Neural crest cell (in vitro differentiated cells): ENCODE measurements at regions not wholly inside any gene's neighbourhood (a gene's known extent, or its start where the extent isn't known, plus 50 kb on each side); places are given as distances from the start of the nearest gene placed in this dataset.
A peak's percentile ranks its signal among the peaks of the same experiment; 100 is the strongest.
"Not testable (repeated sequence)": the region's sequence is repeated elsewhere in the genome, so short reads cannot be mapped to it uniquely, and the experiment has no call there.

Source experiments
- DNase-seq: peaks from one replicate; pipeline ENCODE4 v3.0.0; 2021; ENCODE audit warnings: low read depth, mixed read lengths, low spot score
- H3K27ac Mint-ChIP-seq: one replicate; pipeline ENCODE4 v1.8.0; 2021; ENCODE audit warnings: mild to moderate bottlenecking, mixed read lengths; ENCODE audit not compliant: unreplicated experiment
- H3K27me3 Mint-ChIP-seq: 2 replicates; pipeline ENCODE4 v1.8.0; 2021; ENCODE audit warnings: low read depth, mild to moderate bottlenecking, mixed read lengths
- H3K36me3 Mint-ChIP-seq: 2 replicates; pipeline ENCODE4 v1.8.0; 2021; ENCODE audit warnings: low read depth, mild to moderate bottlenecking, mixed read lengths
- H3K4me1 Mint-ChIP-seq: 2 replicates; pipeline ENCODE4 v1.8.0; 2021; ENCODE audit warnings: mixed read lengths
- H3K4me3 Mint-ChIP-seq: one replicate; pipeline ENCODE4 v1.8.0; 2021; ENCODE audit warnings: mild to moderate bottlenecking, mixed read lengths
- H3K9me3 Mint-ChIP-seq: 2 replicates; pipeline ENCODE4 v1.8.0; 2021; ENCODE audit warnings: mixed read lengths
- TF ChIP-seq, protein P1 (sequence below): fragments of 200-600 bp; sonication (generic); conservative IDR thresholded peaks from 2 replicates; pipeline ENCODE4 v1.5.0; 2021; ENCODE audit warnings: antibody characterized with exemption, mild to moderate bottlenecking

DNA sequence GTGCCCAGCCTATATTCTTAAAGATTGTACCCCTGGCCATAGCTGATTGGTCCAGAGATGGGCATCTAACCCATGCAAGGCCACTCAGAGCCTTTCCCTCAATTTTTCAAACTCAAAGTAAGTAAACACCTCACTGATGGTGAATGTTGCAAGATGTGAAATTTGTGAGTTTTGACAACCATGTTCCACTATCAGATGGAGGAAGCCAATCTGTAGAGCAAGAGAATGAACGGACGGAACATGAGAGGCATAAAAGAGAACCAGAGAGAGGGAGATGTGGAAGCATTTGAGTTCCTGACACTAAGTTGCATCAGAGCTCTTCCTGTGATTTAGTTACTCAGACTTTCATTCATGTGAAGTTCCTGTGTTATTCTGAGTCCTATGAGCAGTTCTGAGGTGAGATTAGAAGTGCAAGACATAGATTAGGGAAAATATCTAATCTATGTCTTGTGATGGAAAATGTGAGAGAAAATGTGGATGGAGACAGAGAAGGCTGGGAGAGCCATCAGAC is 73.3 kb downstream of the PRSS23 start:
- no peaks in the 10 kb centered on the region for H3K9me3 Mint-ChIP-seq
- no peaks in the 10 kb centered on the region for H3K27me3 Mint-ChIP-seq
- H3K4me3 Mint-ChIP-seq: no peak overlapping the region
- no peak for DNase-seq
- peak overlapping the region; percentile 8 for H3K27ac Mint-ChIP-seq
- H3K4me1 Mint-ChIP-seq: peaks cover 4% of the 10 kb centered on the region
- TF ChIP-seq, protein P1, sequence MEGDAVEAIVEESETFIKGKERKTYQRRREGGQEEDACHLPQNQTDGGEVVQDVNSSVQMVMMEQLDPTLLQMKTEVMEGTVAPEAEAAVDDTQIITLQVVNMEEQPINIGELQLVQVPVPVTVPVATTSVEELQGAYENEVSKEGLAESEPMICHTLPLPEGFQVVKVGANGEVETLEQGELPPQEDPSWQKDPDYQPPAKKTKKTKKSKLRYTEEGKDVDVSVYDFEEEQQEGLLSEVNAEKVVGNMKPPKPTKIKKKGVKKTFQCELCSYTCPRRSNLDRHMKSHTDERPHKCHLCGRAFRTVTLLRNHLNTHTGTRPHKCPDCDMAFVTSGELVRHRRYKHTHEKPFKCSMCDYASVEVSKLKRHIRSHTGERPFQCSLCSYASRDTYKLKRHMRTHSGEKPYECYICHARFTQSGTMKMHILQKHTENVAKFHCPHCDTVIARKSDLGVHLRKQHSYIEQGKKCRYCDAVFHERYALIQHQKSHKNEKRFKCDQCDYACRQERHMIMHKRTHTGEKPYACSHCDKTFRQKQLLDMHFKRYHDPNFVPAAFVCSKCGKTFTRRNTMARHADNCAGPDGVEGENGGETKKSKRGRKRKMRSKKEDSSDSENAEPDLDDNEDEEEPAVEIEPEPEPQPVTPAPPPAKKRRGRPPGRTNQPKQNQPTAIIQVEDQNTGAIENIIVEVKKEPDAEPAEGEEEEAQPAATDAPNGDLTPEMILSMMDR: no peak
- no peaks in the 10 kb centered on the region for H3K36me3 Mint-ChIP-seq

DNA sequence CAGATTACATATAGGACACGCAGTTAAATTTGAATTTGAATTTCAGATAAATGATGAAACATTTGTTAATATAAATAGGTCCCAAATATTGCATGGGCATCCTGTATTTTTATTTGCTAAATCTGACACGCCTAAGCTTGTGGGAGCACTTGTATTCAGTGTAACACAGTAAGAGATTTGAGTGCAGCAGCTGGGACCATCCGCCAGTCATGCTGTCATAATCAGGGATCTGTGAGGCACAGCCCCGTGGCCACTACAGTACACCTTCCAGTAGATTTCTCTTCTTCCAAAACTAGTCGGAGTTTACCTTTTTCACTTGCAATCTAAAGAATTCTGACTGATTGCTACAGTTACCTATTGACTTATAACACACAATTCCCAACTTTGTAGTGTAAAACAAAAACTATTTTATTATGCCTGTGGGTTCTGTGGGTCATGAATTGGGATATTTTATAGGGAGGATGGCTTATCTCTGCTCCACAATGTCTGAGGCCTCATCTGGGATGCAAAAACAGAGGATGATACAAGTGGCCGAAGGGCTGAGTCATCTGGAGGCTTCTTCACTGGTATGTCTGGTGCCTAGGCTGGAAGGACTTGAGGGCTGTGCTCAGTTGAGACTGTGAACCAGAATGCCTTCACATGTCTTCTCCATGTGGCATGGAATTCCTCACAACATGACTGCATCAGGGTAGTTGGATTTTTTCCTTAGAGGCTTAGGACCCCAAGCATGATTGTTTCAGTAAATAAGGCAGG is 74.1 kb downstream of the PRSS23 start:
- peaks cover 4% of the 10 kb centered on the region for H3K4me1 Mint-ChIP-seq
- DNase-seq: no peak
- no peaks in the 10 kb centered on the region for H3K36me3 Mint-ChIP-seq
- no peak overlapping the region for H3K27ac Mint-ChIP-seq
- H3K27me3 Mint-ChIP-seq: no peaks in the 10 kb centered on the region
- no peak overlapping the region for H3K4me3 Mint-ChIP-seq
- TF ChIP-seq, protein P1: no peak
- H3K9me3 Mint-ChIP-seq: no peaks in the 10 kb centered on the region

DNA sequence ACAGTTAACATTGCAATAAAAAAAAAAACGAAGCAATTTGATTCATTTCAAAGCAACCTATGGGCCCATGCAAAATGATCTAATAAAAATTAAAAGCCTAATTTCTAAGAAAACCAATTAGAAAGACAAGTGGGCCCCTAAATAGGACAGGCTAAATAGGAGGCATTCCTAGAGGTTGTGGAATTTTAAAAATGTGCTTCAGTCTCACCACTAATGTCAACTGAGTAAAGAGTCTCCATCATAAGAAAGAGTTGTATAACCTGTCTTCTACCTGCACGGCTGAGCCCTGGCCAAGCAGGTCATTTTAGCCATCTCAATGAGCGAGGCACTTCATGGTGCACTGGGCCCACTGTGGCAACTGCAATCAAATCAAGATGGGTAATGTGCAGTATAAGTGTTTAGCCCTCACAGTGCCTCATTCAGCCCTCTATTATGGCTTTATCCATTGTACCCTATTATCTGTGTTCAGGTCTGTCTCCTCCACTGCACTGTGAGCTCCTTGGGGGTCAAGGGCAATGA is 76.4 kb downstream of the PRSS23 start:
- H3K4me1 Mint-ChIP-seq: peaks cover 5% of the 10 kb centered on the region
- peaks cover 5% of the 10 kb centered on the region for H3K9me3 Mint-ChIP-seq
- H3K4me3 Mint-ChIP-seq: no peak overlapping the region
- peaks cover 7% of the 10 kb centered on the region for H3K36me3 Mint-ChIP-seq
- no peaks in the 10 kb centered on the region for H3K27me3 Mint-ChIP-seq
- DNase-seq: no peak
- no peak overlapping the region for H3K27ac Mint-ChIP-seq
- TF ChIP-seq, protein P1: no peak

DNA sequence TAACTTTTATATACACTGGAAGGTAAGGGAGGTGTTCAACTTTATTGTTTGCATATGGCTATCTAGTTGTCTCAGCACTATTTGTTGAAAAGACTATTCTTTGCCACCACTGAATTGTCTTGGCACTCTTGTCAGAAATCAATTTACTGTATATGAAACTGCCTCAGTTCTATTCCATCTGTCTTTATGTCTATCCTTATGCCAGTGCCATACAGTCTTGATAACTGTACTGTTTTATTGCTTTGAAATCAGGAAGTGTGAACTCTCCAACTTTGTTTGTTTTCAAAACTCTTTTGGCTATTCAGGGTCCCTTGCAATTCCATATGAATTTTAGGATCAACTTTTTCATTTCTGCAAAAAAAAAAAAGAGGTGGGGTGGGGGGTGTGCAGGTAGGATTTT is 77.2 kb downstream of the PRSS23 start:
- H3K4me3 Mint-ChIP-seq: no peak overlapping the region
- peaks cover 7% of the 10 kb centered on the region for H3K36me3 Mint-ChIP-seq
- peaks cover 5% of the 10 kb centered on the region for H3K4me1 Mint-ChIP-seq
- no peak for DNase-seq
- TF ChIP-seq, protein P1: no peak
- H3K9me3 Mint-ChIP-seq: peaks cover 5% of the 10 kb centered on the region
- H3K27ac Mint-ChIP-seq: no peak overlapping the region
- no peaks in the 10 kb centered on the region for H3K27me3 Mint-ChIP-seq

DNA sequence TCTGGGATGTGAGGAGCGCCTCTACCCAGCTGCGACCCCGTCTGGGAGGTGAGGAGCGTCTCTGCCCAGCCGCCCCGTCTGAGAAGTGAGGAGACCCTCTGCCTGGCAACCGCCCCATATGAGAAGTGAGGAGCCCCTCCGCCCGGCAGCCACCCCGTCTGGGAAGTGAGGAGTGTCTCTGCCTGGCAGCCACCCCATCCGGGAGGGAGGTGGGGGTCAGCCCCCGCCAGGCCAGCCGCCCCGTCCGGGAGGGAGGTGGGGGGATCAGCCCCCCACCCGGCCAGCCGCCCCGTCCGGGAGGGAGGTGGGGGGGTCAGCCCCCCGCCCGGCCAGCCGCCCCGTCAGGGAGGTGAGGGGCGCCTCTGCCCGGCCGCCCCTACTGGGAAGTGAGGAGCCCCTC is 76.0 kb downstream of the FZD4 start:
- H3K9me3 Mint-ChIP-seq, H3K4me3 Mint-ChIP-seq, H3K4me1 Mint-ChIP-seq, H3K27me3 Mint-ChIP-seq, H3K36me3 Mint-ChIP-seq, H3K27ac Mint-ChIP-seq, DNase-seq: not testable (repeated sequence)

DNA sequence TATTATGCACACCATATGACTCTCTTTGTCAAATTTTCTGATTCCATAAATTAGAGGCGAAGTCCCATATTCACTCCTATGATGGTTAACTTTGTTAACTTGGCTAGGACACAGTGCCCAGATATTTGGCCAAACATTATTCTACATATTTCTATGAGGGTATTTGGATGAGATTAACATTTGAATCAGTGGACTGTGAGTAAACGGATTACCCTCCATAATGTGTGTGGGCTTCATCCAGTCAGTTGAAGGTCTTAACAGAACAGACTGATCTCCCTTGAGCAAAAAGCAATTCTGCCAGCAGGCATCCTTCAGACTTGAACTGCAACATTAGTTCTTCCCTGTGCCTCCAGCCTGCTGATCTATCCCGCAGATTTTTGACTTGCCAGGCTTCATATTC is 69.9 kb downstream of the FZD4 start:
- H3K27me3 Mint-ChIP-seq: no peaks in the 10 kb centered on the region
- H3K27ac Mint-ChIP-seq: no peak overlapping the region
- peaks cover 5% of the 10 kb centered on the region for H3K4me1 Mint-ChIP-seq
- H3K4me3 Mint-ChIP-seq: no peak overlapping the region
- peaks cover 8% of the 10 kb centered on the region for H3K9me3 Mint-ChIP-seq
- no peak for DNase-seq
- TF ChIP-seq, protein P1: no peak
- peaks cover 7% of the 10 kb centered on the region for H3K36me3 Mint-ChIP-seq
